ENCODE measurements at regions not wholly inside any gene's neighbourhood (a gene's known extent, or its start where the extent isn't known, plus 50 kb on each side); places are given as distances from the start of the nearest gene placed in this dataset.

DNA sequence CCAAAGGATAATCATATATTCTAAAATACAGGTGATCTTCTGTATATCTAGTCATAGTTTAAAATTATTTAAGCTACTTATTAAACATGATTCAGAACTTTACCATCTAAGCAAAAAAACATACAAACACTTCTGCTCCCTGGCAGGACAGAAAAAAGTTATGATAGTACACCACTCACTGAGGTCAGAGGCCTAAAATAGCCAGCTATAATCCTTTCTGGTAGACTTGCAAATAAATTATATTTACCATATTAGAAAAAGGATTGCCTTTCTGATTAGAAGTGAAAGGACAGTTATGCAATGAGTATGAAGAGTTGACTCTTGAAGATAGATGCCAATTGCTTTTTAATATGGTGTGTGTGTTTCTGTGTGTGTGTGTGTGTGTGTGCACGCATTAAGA is 207.4 kb downstream of the BMP2 start:
- WGBS, 2 donors = 86 to 100% methylated on average over 1 of the region's 1 CpG
- no peak for ATAC-seq (ENCODE audit: insufficient read depth, low FRiP score)

DNA sequence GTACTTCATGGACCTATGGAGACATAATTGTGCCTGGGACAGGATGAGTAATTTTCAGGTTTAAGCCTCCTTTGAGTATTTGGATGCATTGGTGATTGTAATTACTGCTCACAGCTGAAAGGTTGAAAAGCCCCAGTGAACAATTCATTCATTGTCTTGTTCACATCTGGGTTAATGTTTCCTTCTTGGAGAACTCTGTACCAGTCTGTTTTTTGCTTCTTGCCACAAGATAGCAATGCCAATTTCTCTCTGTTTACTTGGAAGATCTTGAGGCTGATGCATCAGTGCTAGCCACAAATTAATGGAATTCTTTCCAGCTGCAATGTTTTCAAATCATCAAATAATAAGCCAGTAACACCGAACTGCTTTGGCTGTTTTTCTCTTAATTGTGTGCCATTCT is 207.8 kb downstream of the BMP2 start:
- 69 to 71% methylated on average over 1 of the region's 1 CpG for WGBS, 2 donors
- H3K27ac ChIP-seq (ENCODE audit: low read depth in 1 of 2, low read length in 1 of 2) = no peak overlapping the region

More for the DNA sequence above, 207.4 kb downstream of the BMP2 start:
- H3K9me3 ChIP-seq (ENCODE audit: control insufficient read depth in 4 of 4, insufficient read depth in 3 of 4, low read length in 3 of 4) = peaks cover 0 to 5% (median 0%) of the 10 kb centered on the region in 4 donors
- DNase-seq = peak in 1 of 3 donors; percentile 25
- H3K36me3 ChIP-seq (ENCODE audit: control insufficient read depth in 4 of 4, insufficient read depth in 4 of 4, low read length in 4 of 4) = no peaks in the 10 kb centered on the region
- H3K9ac ChIP-seq (ENCODE audit: insufficient read depth in 1 of 2, low read length in 2 of 2) = no peak overlapping the region
- no peak overlapping the region for H3K4me3 ChIP-seq
- no peaks in the 10 kb centered on the region for H3K4me1 ChIP-seq (ENCODE audit: control insufficient read depth in 5 of 5, insufficient read depth in 5 of 5, low read length in 5 of 5)
- H3K27ac ChIP-seq (ENCODE audit: low read depth in 1 of 2, low read length in 1 of 2) = no peak overlapping the region
- no peaks in the 10 kb centered on the region for H3K27me3 ChIP-seq (ENCODE audit: control insufficient read depth in 3 of 3, insufficient read depth in 3 of 3, low read length in 2 of 3)
- TF ChIP-seq, protein P1, sequence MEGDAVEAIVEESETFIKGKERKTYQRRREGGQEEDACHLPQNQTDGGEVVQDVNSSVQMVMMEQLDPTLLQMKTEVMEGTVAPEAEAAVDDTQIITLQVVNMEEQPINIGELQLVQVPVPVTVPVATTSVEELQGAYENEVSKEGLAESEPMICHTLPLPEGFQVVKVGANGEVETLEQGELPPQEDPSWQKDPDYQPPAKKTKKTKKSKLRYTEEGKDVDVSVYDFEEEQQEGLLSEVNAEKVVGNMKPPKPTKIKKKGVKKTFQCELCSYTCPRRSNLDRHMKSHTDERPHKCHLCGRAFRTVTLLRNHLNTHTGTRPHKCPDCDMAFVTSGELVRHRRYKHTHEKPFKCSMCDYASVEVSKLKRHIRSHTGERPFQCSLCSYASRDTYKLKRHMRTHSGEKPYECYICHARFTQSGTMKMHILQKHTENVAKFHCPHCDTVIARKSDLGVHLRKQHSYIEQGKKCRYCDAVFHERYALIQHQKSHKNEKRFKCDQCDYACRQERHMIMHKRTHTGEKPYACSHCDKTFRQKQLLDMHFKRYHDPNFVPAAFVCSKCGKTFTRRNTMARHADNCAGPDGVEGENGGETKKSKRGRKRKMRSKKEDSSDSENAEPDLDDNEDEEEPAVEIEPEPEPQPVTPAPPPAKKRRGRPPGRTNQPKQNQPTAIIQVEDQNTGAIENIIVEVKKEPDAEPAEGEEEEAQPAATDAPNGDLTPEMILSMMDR (IDR thresholded peaks at IDR 0.05; ENCODE audit: control extremely low read depth, extremely low read depth) = no peak

GRCh38 chr20:6976106-6976900 is 208.8 kb downstream of the BMP2 start:
- no peak for DNase-seq
- ATAC-seq (ENCODE audit: insufficient read depth, low FRiP score) = no peak
- Histone ChIP-seq H3K4me1 (ENCODE audit: control insufficient read depth in 5 of 5, insufficient read depth in 5 of 5, low read length in 5 of 5) (no peaks in the 10 kb centered on the region), H3K27ac (ENCODE audit: low read depth in 1 of 2, low read length in 1 of 2) (no peak overlapping the region), H3K36me3 (ENCODE audit: control insufficient read depth in 4 of 4, insufficient read depth in 4 of 4, low read length in 4 of 4) (no peaks in the 10 kb centered on the region), H3K9ac (ENCODE audit: insufficient read depth in 1 of 2, low read length in 2 of 2) (no peak overlapping the region), H3K9me3 (ENCODE audit: control insufficient read depth in 4 of 4, insufficient read depth in 3 of 4, low read length in 3 of 4) (peaks cover 0 to 5% (median 0%) of the 10 kb centered on the region in 4 donors), H3K4me3 (no peak overlapping the region), H3K27me3 (ENCODE audit: control insufficient read depth in 3 of 3, insufficient read depth in 3 of 3, low read length in 2 of 3) (no peaks in the 10 kb centered on the region)
- WGBS, 2 donors = 44 to 85% methylated on average over 3 of the region's 3 CpGs
- TF ChIP-seq, protein P1 (IDR thresholded peaks at IDR 0.05; ENCODE audit: control extremely low read depth, extremely low read depth) = no peak

More for the DNA sequence above, 207.8 kb downstream of the BMP2 start:
- ATAC-seq (ENCODE audit: insufficient read depth, low FRiP score) (no peak), DNase-seq (no peak)
- no peaks in the 10 kb centered on the region for H3K4me1 ChIP-seq (ENCODE audit: control insufficient read depth in 5 of 5, insufficient read depth in 5 of 5, low read length in 5 of 5)
- H3K27me3 ChIP-seq (ENCODE audit: control insufficient read depth in 3 of 3, insufficient read depth in 3 of 3, low read length in 2 of 3) = no peaks in the 10 kb centered on the region
- H3K9ac ChIP-seq (ENCODE audit: insufficient read depth in 1 of 2, low read length in 2 of 2) = no peak overlapping the region
- no peaks in the 10 kb centered on the region for H3K36me3 ChIP-seq (ENCODE audit: control insufficient read depth in 4 of 4, insufficient read depth in 4 of 4, low read length in 4 of 4)
- TF ChIP-seq, protein P1 (IDR thresholded peaks at IDR 0.05; ENCODE audit: control extremely low read depth, extremely low read depth) = no peak
- H3K9me3 ChIP-seq (ENCODE audit: control insufficient read depth in 4 of 4, insufficient read depth in 3 of 4, low read length in 3 of 4) = peaks cover 0 to 5% (median 0%) of the 10 kb centered on the region in 4 donors
- no peak overlapping the region for H3K4me3 ChIP-seq

Measured in lung (tissue), 11 donors.